Naive thymus-derived CD4-positive, alpha-beta T cell (primary cell): ENCODE measurements at regions not wholly inside any gene's neighbourhood (a gene's known extent, or its start where the extent isn't known, plus 50 kb on each side); places are given as distances from the start of the nearest gene placed in this dataset.

Experiments used
- ATAC-seq: fragments of 150-1000 bp; cut with Tn5 transposase; 2 replicates; pipeline ENCODE4 v1.10.0; 2021; ENCODE audit warnings: mild to moderate bottlenecking, moderate library complexity
- CTCF ChIA-PET: fragments of 350-600 bp; sonication (Branson Sonifier 250); formaldehyde crosslinking; loops from one replicate; lab custom pipeline; 2021; ENCODE audit warnings: antibody characterized with exemption; lab: Charles Lee
- POLR2A ChIA-PET: fragments of 350-600 bp; sonication (Branson Sonifier 250); formaldehyde crosslinking; loops from one replicate; lab custom pipeline; 2021; ENCODE audit warnings: antibody characterized with exemption, inconsistent platforms; lab: Charles Lee
- DNase-seq, 9 donors: peaks; one replicate each; pipeline versions ENCODE4 v3.0.0 to v3.0.0-alpha.2; 2020 to 2022; ENCODE audit warnings: mixed read lengths in 1 of 9
- H3K27ac ChIP-seq: one replicate; pipeline ENCODE4 v1.7.0; 2013; ENCODE audit warnings: mild to moderate bottlenecking, low read depth, low read length, moderate library complexity
- H3K27me3 ChIP-seq, 2 donors: one replicate each; pipeline ENCODE4 v1.7.0; 2013; ENCODE audit warnings: low read length in 2 of 2, mild to moderate bottlenecking in 2 of 2, moderate library complexity in 2 of 2; ENCODE audit not compliant: control insufficient read depth in 2 of 2, insufficient read depth in 2 of 2
- H3K36me3 ChIP-seq, 3 experiments: 1 replicate in 2 of 3; 2 replicates in 1 of 3; pipeline ENCODE4 v1.7.0; 2013; ENCODE audit warnings: low read length in 3 of 3, mild to moderate bottlenecking in 3 of 3, moderate library complexity in 1 of 3; ENCODE audit not compliant: insufficient read depth in 3 of 3, control insufficient read depth in 2 of 3
- H3K4me1 ChIP-seq, 2 donors: one replicate each; pipeline ENCODE4 v1.7.0; 2013; ENCODE audit warnings: low read length in 2 of 2, mild to moderate bottlenecking in 2 of 2, moderate library complexity in 1 of 2; ENCODE audit not compliant: control insufficient read depth in 2 of 2, insufficient read depth in 2 of 2
- H3K4me3 ChIP-seq: 2 replicates; pipeline ENCODE4 v1.7.0; 2013; ENCODE audit warnings: mild to moderate bottlenecking, low read length
- H3K9me3 ChIP-seq, 3 experiments: 1 replicate in 2 of 3; 2 replicates in 1 of 3; pipeline ENCODE4 v1.7.0; 2013; ENCODE audit warnings: low read length in 3 of 3; ENCODE audit not compliant: control insufficient read depth in 2 of 3
- H3K27ac Mint-ChIP-seq, 9 donors: one replicate each; pipeline ENCODE4 v1.8.0; 2020 to 2022; ENCODE audit warnings: mixed read lengths in 9 of 9, mild to moderate bottlenecking in 8 of 9, moderate library complexity in 5 of 9, inconsistent platforms in 2 of 9
- H3K27me3 Mint-ChIP-seq, 5 donors: one replicate each; pipeline ENCODE4 v1.8.0; 2021 to 2022; ENCODE audit warnings: mixed read lengths in 5 of 5, mild to moderate bottlenecking in 1 of 5
- H3K36me3 Mint-ChIP-seq, 5 donors: one replicate each; pipeline ENCODE4 v1.8.0; 2020 to 2022; ENCODE audit warnings: mixed read lengths in 5 of 5, mild to moderate bottlenecking in 3 of 5, inconsistent platforms in 1 of 5
- H3K4me1 Mint-ChIP-seq, 7 donors: one replicate each; pipeline ENCODE4 v1.8.0; 2020 to 2022; ENCODE audit warnings: mixed read lengths in 7 of 7, mild to moderate bottlenecking in 3 of 7, inconsistent platforms in 1 of 7
- H3K4me3 Mint-ChIP-seq, 10 donors: one replicate each; pipeline ENCODE4 v1.8.0; 2020 to 2022; ENCODE audit warnings: mild to moderate bottlenecking in 10 of 10, mixed read lengths in 10 of 10, moderate library complexity in 6 of 10, inconsistent platforms in 2 of 10
- H3K9me3 Mint-ChIP-seq, 11 donors: one replicate each; pipeline ENCODE4 v1.8.0; 2020 to 2022; ENCODE audit warnings: mixed read lengths in 11 of 11, mild to moderate bottlenecking in 4 of 11, inconsistent platforms in 1 of 11, moderate library complexity in 1 of 11
- intact Hi-C, 2 donors: fragments of 100-400 bp; cut with micrococcal nuclease; formaldehyde crosslinking; loops; one replicate each; pipeline ENCODE4 v1.15.1; 2023

DNA sequence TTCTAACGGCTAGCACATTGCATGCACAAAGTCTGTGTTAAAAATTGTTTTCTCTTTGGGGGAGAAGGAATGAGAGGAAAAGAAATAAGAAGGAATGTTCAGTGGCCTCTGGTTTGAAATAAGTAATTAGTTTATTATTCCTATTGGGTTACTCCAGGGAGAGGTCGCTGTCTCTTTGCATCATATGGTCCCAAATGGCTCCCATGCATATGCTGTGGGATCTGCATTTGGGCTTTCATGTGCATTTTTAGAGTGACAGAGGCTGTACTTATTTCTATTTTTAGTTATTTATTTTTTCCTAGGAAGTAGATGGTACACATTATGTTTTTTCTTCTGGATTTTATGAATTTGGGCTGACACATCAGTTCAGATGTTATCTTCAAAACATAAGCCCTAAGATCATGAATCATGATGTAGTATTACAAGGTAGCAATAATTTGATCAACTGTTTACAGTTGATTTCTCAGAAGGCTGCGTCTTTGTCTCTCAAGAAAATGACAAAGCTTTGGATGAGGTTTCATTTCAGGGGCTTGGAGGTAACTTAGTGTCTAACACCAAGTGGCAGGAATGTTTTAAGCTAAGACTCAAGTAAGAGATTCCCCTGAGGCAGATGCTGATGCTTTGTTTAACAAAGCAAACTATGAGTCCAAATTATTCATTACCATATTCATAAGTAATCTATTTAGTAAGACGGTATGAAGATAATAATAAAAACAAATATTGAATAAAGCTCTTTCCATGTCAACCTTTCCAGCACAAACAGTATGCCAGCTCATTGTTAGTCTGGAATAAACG, 247.7 kb downstream of the NSUN3 start:
- Histone ChIP-seq H3K27me3 (no peaks in the 10 kb centered on the region), H3K4me1 (no peaks in the 10 kb centered on the region), H3K4me3 (no peak overlapping the region), H3K9me3 (no peaks in the 10 kb centered on the region), H3K36me3 (no peaks in the 10 kb centered on the region), H3K27ac (no peak overlapping the region)
- intact Hi-C loops, result no loop called here
- H3K36me3 Mint-ChIP-seq, result no peaks in the 10 kb centered on the region
- DNase-seq, result no peak
- H3K4me3 Mint-ChIP-seq, result no peak overlapping the region
- H3K9me3 Mint-ChIP-seq, result peaks cover 0 to 3% (median 0%) of the 10 kb centered on the region in 11 donors
- no peaks in the 10 kb centered on the region for H3K4me1 Mint-ChIP-seq
- no peak for ATAC-seq
- ChIA-PET CTCF (no interaction called here), POLR2A (no interaction called here)
- H3K27ac Mint-ChIP-seq, result no peak overlapping the region
- no peaks in the 10 kb centered on the region for H3K27me3 Mint-ChIP-seq

DNA sequence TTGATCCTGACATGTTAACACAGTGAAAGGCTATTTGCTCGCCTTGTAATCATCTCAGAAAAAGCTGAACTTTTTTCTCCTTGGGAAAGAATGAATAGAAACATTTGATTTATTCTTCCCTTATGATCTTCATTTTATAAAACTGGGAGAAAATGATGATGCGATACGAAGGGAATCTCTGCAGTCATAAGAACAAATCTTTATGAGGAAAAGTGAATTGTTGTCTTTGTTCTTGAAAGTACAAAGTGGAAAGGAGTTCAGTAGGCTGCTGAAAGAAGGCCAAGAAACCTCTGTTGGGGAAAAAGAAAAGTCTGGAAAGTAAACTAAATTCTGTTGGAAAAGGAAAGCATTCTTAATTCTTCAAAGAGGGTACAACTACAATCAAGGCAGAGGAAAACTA, 248.8 kb downstream of the NSUN3 start:
- ATAC-seq, result no peak
- no peaks in the 10 kb centered on the region for H3K27me3 Mint-ChIP-seq
- intact Hi-C loops, result no loop called here

DNA sequence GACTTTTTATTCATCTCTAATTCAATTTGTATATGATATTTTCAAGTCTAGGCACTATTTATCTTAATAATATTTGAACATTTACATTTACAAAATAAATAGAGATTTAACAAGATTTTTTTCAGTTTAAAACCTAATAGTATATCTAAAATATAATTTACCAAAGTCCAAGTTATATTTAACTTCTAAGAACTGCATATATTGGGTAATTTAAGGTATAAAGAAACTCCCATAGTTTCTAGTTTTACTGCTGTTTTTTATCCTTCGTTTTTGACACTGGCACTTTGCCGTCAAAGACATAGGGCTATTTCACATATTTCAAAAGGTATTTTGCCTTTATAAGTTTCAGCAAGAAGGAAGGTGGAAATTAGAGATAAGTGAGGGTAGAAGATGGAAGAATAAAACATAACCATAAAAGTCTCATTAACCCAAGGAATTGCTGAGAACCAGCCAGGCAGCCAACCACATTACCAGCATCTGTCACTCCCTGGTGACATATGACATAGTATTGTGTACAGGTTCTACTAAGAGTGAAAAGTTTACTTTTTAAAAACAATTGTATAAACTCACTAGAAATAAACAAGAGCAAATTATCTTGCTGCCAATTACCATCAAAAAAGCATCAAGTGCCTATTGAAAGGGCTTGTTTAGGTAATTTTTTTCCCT, 251.5 kb downstream of the NSUN3 start:
- Histone ChIP-seq H3K9me3 (no peaks in the 10 kb centered on the region), H3K4me1 (no peaks in the 10 kb centered on the region), H3K27me3 (no peaks in the 10 kb centered on the region), H3K27ac (no peak overlapping the region), H3K36me3 (no peaks in the 10 kb centered on the region), H3K4me3 (no peak overlapping the region)
- ChIA-PET POLR2A (no interaction called here), CTCF (no interaction called here)
- Mint-ChIP-seq H3K27me3 (no peaks in the 10 kb centered on the region), H3K27ac (no peak overlapping the region), H3K36me3 (no peaks in the 10 kb centered on the region), H3K4me1 (no peaks in the 10 kb centered on the region), H3K4me3 (no peak overlapping the region), H3K9me3 (peaks cover 0 to 9% (median 0%) of the 10 kb centered on the region in 11 donors)
- intact Hi-C loops, result no loop called here
- DNase-seq (no peak), ATAC-seq (no peak)

More for the DNA sequence above, 248.8 kb downstream of the NSUN3 start:
- Histone ChIP-seq H3K4me3 (no peak overlapping the region), H3K4me1 (no peaks in the 10 kb centered on the region), H3K36me3 (no peaks in the 10 kb centered on the region), H3K27me3 (no peaks in the 10 kb centered on the region), H3K9me3 (no peaks in the 10 kb centered on the region), H3K27ac (no peak overlapping the region)
- H3K36me3 Mint-ChIP-seq, result no peaks in the 10 kb centered on the region
- POLR2A ChIA-PET, result no interaction called here
- no peak for DNase-seq
- no peak overlapping the region for H3K27ac Mint-ChIP-seq
- CTCF ChIA-PET, result no interaction called here
- H3K4me1 Mint-ChIP-seq, result no peaks in the 10 kb centered on the region
- no peak overlapping the region for H3K4me3 Mint-ChIP-seq
- peaks cover 0 to 3% (median 0%) of the 10 kb centered on the region in 11 donors for H3K9me3 Mint-ChIP-seq

DNA sequence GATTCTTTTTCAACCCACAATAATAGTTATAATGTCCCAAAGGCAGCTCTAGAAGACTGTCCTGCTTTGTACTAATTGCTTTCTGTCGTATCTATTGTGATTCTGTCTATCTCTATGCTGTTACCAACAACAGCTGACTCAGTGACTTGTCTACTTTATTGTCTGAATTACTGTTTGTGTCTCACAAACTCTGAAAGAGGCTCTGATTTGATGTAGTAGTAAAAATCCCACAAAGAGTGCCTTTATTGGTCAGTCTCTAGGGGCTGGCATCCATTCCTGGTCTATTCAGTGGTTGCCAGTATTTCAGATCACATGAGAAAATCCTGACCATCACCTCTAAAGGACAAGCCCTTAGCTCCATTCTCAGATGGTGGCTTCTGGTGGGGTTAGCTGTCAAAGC, 254.2 kb downstream of the NSUN3 start:
- Mint-ChIP-seq H3K9me3 (peaks cover 0 to 15% (median 7%) of the 10 kb centered on the region in 11 donors), H3K4me3 (no peak overlapping the region), H3K27ac (no peak overlapping the region), H3K36me3 (no peaks in the 10 kb centered on the region), H3K27me3 (no peaks in the 10 kb centered on the region), H3K4me1 (no peaks in the 10 kb centered on the region)
- Histone ChIP-seq H3K4me1 (no peaks in the 10 kb centered on the region), H3K27me3 (no peaks in the 10 kb centered on the region), H3K27ac (no peak overlapping the region), H3K9me3 (no peaks in the 10 kb centered on the region), H3K36me3 (no peaks in the 10 kb centered on the region), H3K4me3 (no peak overlapping the region)
- no peak for DNase-seq
- CTCF ChIA-PET, result no interaction called here
- POLR2A ChIA-PET, result no interaction called here
- ATAC-seq, result no peak
- intact Hi-C loops, result no loop called here

DNA sequence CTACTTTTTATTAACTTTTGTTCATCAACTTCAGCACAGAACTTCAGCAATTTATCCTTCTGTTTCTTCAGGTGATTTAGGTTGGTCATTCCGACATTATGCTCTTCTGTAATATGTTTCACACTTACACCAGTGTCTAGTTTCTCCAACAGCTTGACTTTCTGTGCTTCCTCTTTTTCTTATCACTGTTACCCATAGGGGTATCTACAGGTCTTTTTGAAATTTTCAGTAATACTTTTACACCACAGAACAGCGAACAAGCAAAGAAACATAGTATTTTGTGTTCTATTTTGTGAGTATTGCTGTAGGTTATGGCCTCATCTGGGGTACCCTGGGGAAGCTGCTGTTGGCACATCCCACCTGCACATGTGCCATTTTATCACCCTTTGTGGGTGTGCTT, 260.7 kb downstream of the NSUN3 start:
- intact Hi-C loops, result no loop called here
- ATAC-seq (no peak), DNase-seq (no peak)
- Mint-ChIP-seq H3K36me3 (no peaks in the 10 kb centered on the region), H3K9me3 (peaks cover 0 to 28% (median 10%) of the 10 kb centered on the region in 11 donors), H3K27me3 (no peaks in the 10 kb centered on the region), H3K27ac (no peak overlapping the region), H3K4me1 (no peaks in the 10 kb centered on the region), H3K4me3 (no peak overlapping the region)
- no peaks in the 10 kb centered on the region for H3K27me3 ChIP-seq
- no peaks in the 10 kb centered on the region for H3K9me3 ChIP-seq
- no peak overlapping the region for H3K4me3 ChIP-seq
- no peak overlapping the region for H3K27ac ChIP-seq
- POLR2A ChIA-PET, result no interaction called here
- no peaks in the 10 kb centered on the region for H3K4me1 ChIP-seq
- no peaks in the 10 kb centered on the region for H3K36me3 ChIP-seq
- CTCF ChIA-PET, result no interaction called here

DNA sequence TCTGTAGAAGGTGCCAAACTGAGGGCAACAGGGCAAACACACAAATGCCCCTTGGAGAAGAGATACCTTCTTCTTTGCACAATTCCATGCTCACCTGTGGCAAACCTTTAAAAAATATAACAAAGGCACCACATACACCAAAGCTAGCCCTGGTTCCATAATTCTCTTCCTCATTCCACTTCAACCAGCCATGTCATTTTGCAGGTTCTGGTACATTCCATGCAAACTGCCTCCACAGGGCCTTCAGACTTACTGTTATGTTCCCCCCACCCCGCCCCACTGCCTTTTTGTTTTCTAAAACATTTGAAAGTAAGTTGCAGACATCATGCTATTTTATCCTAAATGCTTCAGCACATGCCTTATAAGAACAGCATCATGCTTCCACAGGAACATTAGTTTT, 269.0 kb downstream of the NSUN3 start:
- no peak for DNase-seq
- no peaks in the 10 kb centered on the region for H3K4me1 ChIP-seq
- Mint-ChIP-seq H3K4me3 (no peak overlapping the region), H3K27me3 (no peaks in the 10 kb centered on the region), H3K9me3 (peaks cover 0 to 6% (median 3%) of the 10 kb centered on the region in 11 donors), H3K4me1 (peaks cover 0 to 2% (median 0%) of the 10 kb centered on the region in 7 donors), H3K36me3 (no peaks in the 10 kb centered on the region), H3K27ac (no peak overlapping the region)
- CTCF ChIA-PET, result no interaction called here
- H3K27ac ChIP-seq, result no peak overlapping the region
- intact Hi-C loops, result no loop called here
- POLR2A ChIA-PET, result no interaction called here
- no peak overlapping the region for H3K4me3 ChIP-seq
- H3K36me3 ChIP-seq, result no peaks in the 10 kb centered on the region
- H3K9me3 ChIP-seq, result no peaks in the 10 kb centered on the region
- no peaks in the 10 kb centered on the region for H3K27me3 ChIP-seq
- ATAC-seq, result no peak
